ENCODE measurements at regions not wholly inside any gene's neighbourhood (a gene's known extent, or its start where the extent isn't known, plus 50 kb on each side); places are given as distances from the start of the nearest gene placed in this dataset.

GRCh38 chr18:39602131-39602530 lies 2036.5 kb upstream of the CELF4 start:
- H3K9me3 ChIP-seq (ENCODE audit: insufficient read depth, low read length), result no peaks in the 10 kb centered on the region
- H3K9me2 ChIP-seq (replicated peaks; ENCODE audit: insufficient read depth, low read length), result no peaks in the 10 kb centered on the region
- no peaks in the 10 kb centered on the region for H3K36me3 ChIP-seq (ENCODE audit: low read length)
- no peaks in the 10 kb centered on the region for H3K27me3 ChIP-seq (ENCODE audit: low read length)
- H3F3A ChIP-seq (ENCODE audit: insufficient read depth), result no peaks in the 10 kb centered on the region
- no peak overlapping the region for H3K27ac ChIP-seq (ENCODE audit: low read depth, low read length)
- H3K4me3 ChIP-seq (ENCODE audit: insufficient read depth, low read length, poor library complexity, severe bottlenecking), result no peak overlapping the region
- H3K4me2 ChIP-seq (ENCODE audit: low read depth, low read length, poor library complexity, severe bottlenecking), result no peak overlapping the region
- H4K20me1 ChIP-seq (ENCODE audit: low read depth, low read length), result no peaks in the 10 kb centered on the region
- H2AFZ ChIP-seq (ENCODE audit: low read depth, low read length, severe bottlenecking), result no peak overlapping the region
- TF ChIP-seq, protein P1, sequence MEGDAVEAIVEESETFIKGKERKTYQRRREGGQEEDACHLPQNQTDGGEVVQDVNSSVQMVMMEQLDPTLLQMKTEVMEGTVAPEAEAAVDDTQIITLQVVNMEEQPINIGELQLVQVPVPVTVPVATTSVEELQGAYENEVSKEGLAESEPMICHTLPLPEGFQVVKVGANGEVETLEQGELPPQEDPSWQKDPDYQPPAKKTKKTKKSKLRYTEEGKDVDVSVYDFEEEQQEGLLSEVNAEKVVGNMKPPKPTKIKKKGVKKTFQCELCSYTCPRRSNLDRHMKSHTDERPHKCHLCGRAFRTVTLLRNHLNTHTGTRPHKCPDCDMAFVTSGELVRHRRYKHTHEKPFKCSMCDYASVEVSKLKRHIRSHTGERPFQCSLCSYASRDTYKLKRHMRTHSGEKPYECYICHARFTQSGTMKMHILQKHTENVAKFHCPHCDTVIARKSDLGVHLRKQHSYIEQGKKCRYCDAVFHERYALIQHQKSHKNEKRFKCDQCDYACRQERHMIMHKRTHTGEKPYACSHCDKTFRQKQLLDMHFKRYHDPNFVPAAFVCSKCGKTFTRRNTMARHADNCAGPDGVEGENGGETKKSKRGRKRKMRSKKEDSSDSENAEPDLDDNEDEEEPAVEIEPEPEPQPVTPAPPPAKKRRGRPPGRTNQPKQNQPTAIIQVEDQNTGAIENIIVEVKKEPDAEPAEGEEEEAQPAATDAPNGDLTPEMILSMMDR (IDR thresholded peaks at IDR 0.05; ENCODE audit: insufficient read depth, low read length, poor library complexity, severe bottlenecking), result no peak
- no peak for TF ChIP-seq EZH2phosphoT487 (conservative IDR thresholded peaks at IDR 0.05; ENCODE audit: low read length)
- H3K79me2 ChIP-seq (ENCODE audit: insufficient read depth, low read length), result no peaks in the 10 kb centered on the region
- H3K9ac ChIP-seq (ENCODE audit: low read length), result no peak overlapping the region

DNA sequence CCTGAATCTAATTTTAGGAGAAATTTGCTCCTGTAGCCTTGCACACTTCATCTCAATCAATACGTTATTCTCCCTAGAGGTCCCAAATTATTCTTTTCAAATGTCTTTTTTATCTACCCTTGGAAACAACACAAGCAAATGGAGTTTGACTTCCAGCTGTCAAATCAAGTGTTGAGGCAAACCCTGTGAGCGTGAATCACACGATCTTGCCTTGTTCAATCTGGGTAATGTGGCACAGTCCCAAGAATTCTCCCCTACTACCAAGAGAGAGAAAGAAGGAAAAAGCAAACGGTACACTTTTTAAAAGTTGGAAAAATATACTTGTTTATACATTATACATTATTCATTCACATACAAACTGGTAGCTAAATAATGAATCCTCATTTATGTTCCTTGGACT lies 2035.3 kb upstream of the CELF4 start:
- Histone ChIP-seq H2AFZ (ENCODE audit: low read depth, low read length, severe bottlenecking) (no peak overlapping the region), H3K4me2 (ENCODE audit: low read depth, low read length, poor library complexity, severe bottlenecking) (no peak overlapping the region), H3K9me3 (ENCODE audit: insufficient read depth, low read length) (no peaks in the 10 kb centered on the region), H3K4me3 (ENCODE audit: insufficient read depth, low read length, poor library complexity, severe bottlenecking) (no peak overlapping the region), H3K27me3 (ENCODE audit: low read length) (no peaks in the 10 kb centered on the region), H3K27ac (ENCODE audit: low read depth, low read length) (no peak overlapping the region), H4K20me1 (ENCODE audit: low read depth, low read length) (no peaks in the 10 kb centered on the region), H3K9ac (ENCODE audit: low read length) (no peak overlapping the region), H3K9me2 (replicated peaks; ENCODE audit: insufficient read depth, low read length) (no peaks in the 10 kb centered on the region), H3K36me3 (ENCODE audit: low read length) (no peaks in the 10 kb centered on the region), H3F3A (ENCODE audit: insufficient read depth) (no peaks in the 10 kb centered on the region), H3K79me2 (ENCODE audit: insufficient read depth, low read length) (no peaks in the 10 kb centered on the region)
- TF ChIP-seq, protein P1 (IDR thresholded peaks at IDR 0.05; ENCODE audit: insufficient read depth, low read length, poor library complexity, severe bottlenecking), result no peak
- TF ChIP-seq EZH2phosphoT487 (conservative IDR thresholded peaks at IDR 0.05; ENCODE audit: low read length), result no peak

GRCh38 chr18:39599251-39599650 lies 2033.7 kb upstream of the CELF4 start:
- TF ChIP-seq, protein P1 (IDR thresholded peaks at IDR 0.05; ENCODE audit: insufficient read depth, low read length, poor library complexity, severe bottlenecking), result no peak
- no peak for TF ChIP-seq EZH2phosphoT487 (conservative IDR thresholded peaks at IDR 0.05; ENCODE audit: low read length)
- no peak overlapping the region for H3K4me3 ChIP-seq (ENCODE audit: insufficient read depth, low read length, poor library complexity, severe bottlenecking)
- no peaks in the 10 kb centered on the region for H3K36me3 ChIP-seq (ENCODE audit: low read length)
- no peak overlapping the region for H2AFZ ChIP-seq (ENCODE audit: low read depth, low read length, severe bottlenecking)
- no peaks in the 10 kb centered on the region for H3K9me3 ChIP-seq (ENCODE audit: insufficient read depth, low read length)
- no peaks in the 10 kb centered on the region for H3K27me3 ChIP-seq (ENCODE audit: low read length)
- no peaks in the 10 kb centered on the region for H4K20me1 ChIP-seq (ENCODE audit: low read depth, low read length)
- no peaks in the 10 kb centered on the region for H3F3A ChIP-seq (ENCODE audit: insufficient read depth)
- H3K9me2 ChIP-seq (replicated peaks; ENCODE audit: insufficient read depth, low read length), result no peaks in the 10 kb centered on the region
- H3K79me2 ChIP-seq (ENCODE audit: insufficient read depth, low read length), result no peaks in the 10 kb centered on the region
- no peak overlapping the region for H3K9ac ChIP-seq (ENCODE audit: low read length)
- no peak overlapping the region for H3K27ac ChIP-seq (ENCODE audit: low read depth, low read length)
- no peak overlapping the region for H3K4me2 ChIP-seq (ENCODE audit: low read depth, low read length, poor library complexity, severe bottlenecking)

Data from SU-DHL-6 (cell line).